DND-41 (cell line): ENCODE measurements at regions not wholly inside any gene's neighbourhood (a gene's known extent, or its start where the extent isn't known, plus 50 kb on each side); places are given as distances from the start of the nearest gene placed in this dataset.

Experiments
- EZH2 ChIP-seq: IDR thresholded peaks from 3 replicates; pipeline ENCODE4 v1.6.1; 2012; ENCODE audit warnings: borderline replicate concordance, low read depth, mild to moderate bottlenecking, moderate library complexity, low read length, inconsistent platforms; ENCODE audit not compliant: severe bottlenecking
- TF ChIP-seq, protein P1 (sequence below): IDR thresholded peaks from 2 replicates; pipeline ENCODE4 v1.5.1; 2012; ENCODE audit warnings: borderline replicate concordance, low read length, moderate library complexity, mild to moderate bottlenecking; ENCODE audit not compliant: poor library complexity, severe bottlenecking; ENCODE audit errors: extremely low read depth

DNA sequence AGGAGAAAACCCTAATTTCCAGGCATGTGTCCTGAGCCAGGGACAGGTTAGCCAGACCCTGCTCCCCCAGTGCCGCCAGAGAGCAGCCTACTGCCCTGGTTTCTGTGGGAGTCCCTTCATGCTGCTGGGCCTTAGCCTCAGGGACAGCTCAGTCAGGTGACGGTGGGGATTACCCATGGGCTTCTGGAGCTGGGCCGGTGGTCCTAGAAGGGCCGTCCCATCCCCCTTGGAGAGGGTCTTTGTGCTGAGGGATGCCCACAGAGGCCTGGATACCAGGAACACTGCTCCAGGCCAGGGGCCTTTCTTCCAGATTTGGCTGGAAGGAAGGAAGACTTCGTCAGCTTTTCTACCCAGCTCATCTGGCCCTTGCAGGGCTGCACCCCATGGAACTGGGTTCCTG is 71.4 kb upstream of the ZNF722 start:
- TF ChIP-seq, protein P1, sequence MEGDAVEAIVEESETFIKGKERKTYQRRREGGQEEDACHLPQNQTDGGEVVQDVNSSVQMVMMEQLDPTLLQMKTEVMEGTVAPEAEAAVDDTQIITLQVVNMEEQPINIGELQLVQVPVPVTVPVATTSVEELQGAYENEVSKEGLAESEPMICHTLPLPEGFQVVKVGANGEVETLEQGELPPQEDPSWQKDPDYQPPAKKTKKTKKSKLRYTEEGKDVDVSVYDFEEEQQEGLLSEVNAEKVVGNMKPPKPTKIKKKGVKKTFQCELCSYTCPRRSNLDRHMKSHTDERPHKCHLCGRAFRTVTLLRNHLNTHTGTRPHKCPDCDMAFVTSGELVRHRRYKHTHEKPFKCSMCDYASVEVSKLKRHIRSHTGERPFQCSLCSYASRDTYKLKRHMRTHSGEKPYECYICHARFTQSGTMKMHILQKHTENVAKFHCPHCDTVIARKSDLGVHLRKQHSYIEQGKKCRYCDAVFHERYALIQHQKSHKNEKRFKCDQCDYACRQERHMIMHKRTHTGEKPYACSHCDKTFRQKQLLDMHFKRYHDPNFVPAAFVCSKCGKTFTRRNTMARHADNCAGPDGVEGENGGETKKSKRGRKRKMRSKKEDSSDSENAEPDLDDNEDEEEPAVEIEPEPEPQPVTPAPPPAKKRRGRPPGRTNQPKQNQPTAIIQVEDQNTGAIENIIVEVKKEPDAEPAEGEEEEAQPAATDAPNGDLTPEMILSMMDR: no peak
- TF ChIP-seq EZH2: no peak
